Stimulated activated CD4-positive, alpha-beta T cell treated with anti-CD3 and anti-CD28 coated beads, TNF-alpha, amount 100 ng/mL, for 24 hours (primary cell): ENCODE measurements at regions not wholly inside any gene's neighbourhood (a gene's known extent, or its start where the extent isn't known, plus 50 kb on each side); places are given as distances from the start of the nearest gene placed in this dataset.

ENCODE experiments used
- DNase-seq, 3 experiments: peaks; one replicate each; pipeline ENCODE4 v3.0.0-alpha.2; 2020; ENCODE audit warnings: low read depth in 3 of 3

GRCh38 chr1:209398313-209398991 is 185.1 kb upstream of the CAMK1G start:
- DNase-seq, result no peak

- no peak for DNase-seq
Observed at GRCh38 chr1:209399800-209400199, 183.7 kb upstream of the CAMK1G start.

GRCh38 chr1:209400351-209401220 is 182.9 kb upstream of the CAMK1G start:
- DNase-seq, result no peak

GRCh38 chr1:209402697-209403096 is 180.8 kb upstream of the CAMK1G start:
- DNase-seq, result no peak

- DNase-seq, result no peak
Observed at GRCh38 chr1:209403921-209404320, 179.6 kb upstream of the CAMK1G start.

- no peak for DNase-seq
Observed at GRCh38 chr1:209404577-209404976, 178.9 kb upstream of the CAMK1G start.

- no peak for DNase-seq
Observed at GRCh38 chr1:209405183-209405814, 178.2 kb upstream of the CAMK1G start.

- no peak for DNase-seq
Observed at GRCh38 chr1:209406168-209406567, 177.3 kb upstream of the CAMK1G start.

GRCh38 chr1:209406595-209406994 is 176.9 kb upstream of the CAMK1G start:
- DNase-seq, result no peak

- DNase-seq, result no peak
Observed at GRCh38 chr1:209409780-209410179, 173.7 kb upstream of the CAMK1G start.

- DNase-seq, result no peak
Observed at GRCh38 chr1:209411491-209411929, 172.0 kb upstream of the CAMK1G start.

GRCh38 chr1:209412036-209412435 is 171.5 kb upstream of the CAMK1G start:
- no peak for DNase-seq

GRCh38 chr1:209412566-209412965 is 170.9 kb upstream of the CAMK1G start:
- DNase-seq, result no peak

GRCh38 chr1:209413062-209413461 is 170.5 kb upstream of the CAMK1G start:
- no peak for DNase-seq

GRCh38 chr1:209414803-209415329 is 168.6 kb upstream of the CAMK1G start:
- no peak for DNase-seq

- no peak for DNase-seq
Observed at GRCh38 chr1:209416039-209416438, 167.5 kb upstream of the CAMK1G start.

GRCh38 chr1:209416716-209417115 is 166.8 kb upstream of the CAMK1G start:
- no peak for DNase-seq

- no peak for DNase-seq
Observed at GRCh38 chr1:209417761-209418160, 165.8 kb upstream of the CAMK1G start.

- no peak for DNase-seq
Observed at GRCh38 chr1:209420276-209420675, 163.2 kb upstream of the CAMK1G start.

GRCh38 chr1:209421186-209421585 is 162.3 kb upstream of the CAMK1G start:
- no peak for DNase-seq

GRCh38 chr1:209421978-209422680 is 161.4 kb upstream of the CAMK1G start:
- no peak for DNase-seq

- DNase-seq, result no peak
Observed at GRCh38 chr1:209425959-209426358, 157.6 kb upstream of the CAMK1G start.
